ENCODE measurements at regions not wholly inside any gene's neighbourhood (a gene's known extent, or its start where the extent isn't known, plus 50 kb on each side); places are given as distances from the start of the nearest gene placed in this dataset.

DNA sequence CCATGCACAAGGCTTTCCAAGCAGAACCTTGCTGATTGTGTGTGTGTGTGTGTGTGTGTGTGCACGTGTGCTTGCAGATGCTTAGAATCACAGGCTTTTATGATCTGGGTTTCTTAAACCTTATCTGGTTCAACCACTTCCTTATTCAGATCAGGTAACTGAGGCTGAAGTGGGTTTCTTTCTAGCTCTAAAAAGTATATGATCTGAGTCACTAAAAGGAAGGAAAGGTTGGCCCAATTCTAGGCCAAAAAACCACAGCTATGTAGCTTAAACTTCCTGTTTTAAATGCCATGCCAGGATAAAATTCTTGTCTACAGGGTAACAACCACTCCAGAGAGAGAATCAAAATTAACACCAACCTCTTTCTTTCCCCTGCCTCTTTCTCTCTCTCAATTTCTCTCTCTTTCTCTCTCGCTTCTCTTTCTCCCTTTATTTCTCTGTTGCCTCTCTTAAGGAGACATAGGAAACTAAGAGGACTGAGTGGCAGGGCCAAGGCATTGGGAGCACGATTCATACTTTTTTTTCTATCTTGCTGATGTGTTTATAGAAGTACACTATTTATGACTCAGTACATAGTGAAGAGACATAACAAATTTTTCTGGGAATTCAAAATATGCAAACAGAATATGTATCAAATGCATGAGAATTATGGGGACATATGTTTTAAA lies 140.3 kb downstream of the TRIB2 start:
- FAIRE-seq = no peak
- peaks cover 0 to 10% of the 10 kb centered on the region in 2 donors for H3K9me3 ChIP-seq (ENCODE audit: control insufficient read depth in 2 of 2, insufficient read depth in 1 of 2, low read depth in 1 of 2, low read length in 1 of 2)
- peak in 1 of 2 donors; percentile 64 for DNase-seq
- H3K27ac ChIP-seq (ENCODE audit: low read depth in 1 of 3, low read length in 2 of 3) = no peak overlapping the region
- no peaks in the 10 kb centered on the region for H3K36me3 ChIP-seq (ENCODE audit: control insufficient read depth in 3 of 3, insufficient read depth in 2 of 3, low read depth in 1 of 3, low read length in 3 of 3)
- H3K27me3 ChIP-seq (ENCODE audit: control insufficient read depth in 3 of 3, insufficient read depth in 3 of 3, low read length in 3 of 3) = no peaks in the 10 kb centered on the region
- WGBS, 3 donors = 41 to 56% (median 45%) methylated on average over 3 of the region's 3 CpGs
- H3K4me3 ChIP-seq (ENCODE audit: low read depth in 1 of 3, low read length in 3 of 3) = no peak overlapping the region
- H3K4me1 ChIP-seq (ENCODE audit: control insufficient read depth in 3 of 3, insufficient read depth in 2 of 3, low read depth in 1 of 3, low read length in 2 of 3) = no peaks in the 10 kb centered on the region

DNA sequence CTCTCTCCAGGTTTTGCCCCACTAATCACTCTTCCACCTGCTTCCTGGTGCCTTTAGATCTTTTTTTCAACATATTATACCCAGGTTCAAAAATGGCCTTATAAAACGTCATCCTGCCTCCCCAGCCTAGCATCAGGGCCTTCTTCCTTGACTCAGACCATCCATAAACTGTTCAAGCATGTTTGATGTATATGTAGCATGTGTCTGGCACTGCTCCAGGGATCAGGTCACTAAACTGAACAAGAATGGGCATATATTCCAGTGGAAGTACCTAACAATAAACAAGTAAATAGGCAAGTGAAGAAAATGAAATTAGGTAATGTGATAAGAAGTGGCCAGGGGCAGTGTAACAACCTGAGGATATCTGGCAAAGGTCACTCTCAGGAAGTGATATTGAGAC lies 141.2 kb downstream of the TRIB2 start:
- FAIRE-seq = no peak
- Histone ChIP-seq H3K4me1 (ENCODE audit: control insufficient read depth in 3 of 3, insufficient read depth in 2 of 3, low read depth in 1 of 3, low read length in 2 of 3) (no peaks in the 10 kb centered on the region), H3K9me3 (ENCODE audit: control insufficient read depth in 2 of 2, insufficient read depth in 1 of 2, low read depth in 1 of 2, low read length in 1 of 2) (peaks cover 0 to 10% of the 10 kb centered on the region in 2 donors), H3K27me3 (ENCODE audit: control insufficient read depth in 3 of 3, insufficient read depth in 3 of 3, low read length in 3 of 3) (no peaks in the 10 kb centered on the region), H3K27ac (ENCODE audit: low read depth in 1 of 3, low read length in 2 of 3) (no peak overlapping the region), H3K4me3 (ENCODE audit: low read depth in 1 of 3, low read length in 3 of 3) (no peak overlapping the region), H3K36me3 (ENCODE audit: control insufficient read depth in 3 of 3, insufficient read depth in 2 of 3, low read depth in 1 of 3, low read length in 3 of 3) (no peaks in the 10 kb centered on the region)
- DNase-seq = no peak
- 22 to 58% (median 57%) methylated on average over 1 of the region's 1 CpG for WGBS, 3 donors

DNA sequence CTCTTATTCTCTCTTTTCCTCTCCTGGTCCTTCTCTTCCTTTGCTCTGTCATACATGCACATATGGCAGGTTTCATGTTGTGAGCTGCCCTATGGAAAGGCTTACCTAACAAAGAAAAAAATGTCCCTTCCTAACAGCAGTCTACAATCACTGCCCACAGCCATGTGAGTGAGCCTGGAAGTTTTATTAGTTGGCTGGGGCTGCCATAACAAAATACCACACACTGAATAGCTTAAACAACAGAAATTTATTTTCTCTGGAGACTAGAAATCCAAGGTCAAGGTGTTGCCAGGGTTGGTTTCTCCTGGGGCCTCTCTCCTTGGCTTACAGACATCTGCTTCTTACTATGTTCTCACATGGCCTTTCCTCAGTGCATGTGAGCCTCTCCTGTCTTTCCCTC lies 142.1 kb downstream of the TRIB2 start:
- Histone ChIP-seq H3K27me3 (ENCODE audit: control insufficient read depth in 3 of 3, insufficient read depth in 3 of 3, low read length in 3 of 3) (no peaks in the 10 kb centered on the region), H3K9me3 (ENCODE audit: control insufficient read depth in 2 of 2, insufficient read depth in 1 of 2, low read depth in 1 of 2, low read length in 1 of 2) (peaks cover 0 to 11% of the 10 kb centered on the region in 2 donors), H3K27ac (ENCODE audit: low read depth in 1 of 3, low read length in 2 of 3) (no peak overlapping the region), H3K36me3 (ENCODE audit: control insufficient read depth in 3 of 3, insufficient read depth in 2 of 3, low read depth in 1 of 3, low read length in 3 of 3) (no peaks in the 10 kb centered on the region), H3K4me1 (ENCODE audit: control insufficient read depth in 3 of 3, insufficient read depth in 2 of 3, low read depth in 1 of 3, low read length in 2 of 3) (no peaks in the 10 kb centered on the region), H3K4me3 (ENCODE audit: low read depth in 1 of 3, low read length in 3 of 3) (no peak overlapping the region)
- FAIRE-seq (no peak), DNase-seq (no peak)

DNA sequence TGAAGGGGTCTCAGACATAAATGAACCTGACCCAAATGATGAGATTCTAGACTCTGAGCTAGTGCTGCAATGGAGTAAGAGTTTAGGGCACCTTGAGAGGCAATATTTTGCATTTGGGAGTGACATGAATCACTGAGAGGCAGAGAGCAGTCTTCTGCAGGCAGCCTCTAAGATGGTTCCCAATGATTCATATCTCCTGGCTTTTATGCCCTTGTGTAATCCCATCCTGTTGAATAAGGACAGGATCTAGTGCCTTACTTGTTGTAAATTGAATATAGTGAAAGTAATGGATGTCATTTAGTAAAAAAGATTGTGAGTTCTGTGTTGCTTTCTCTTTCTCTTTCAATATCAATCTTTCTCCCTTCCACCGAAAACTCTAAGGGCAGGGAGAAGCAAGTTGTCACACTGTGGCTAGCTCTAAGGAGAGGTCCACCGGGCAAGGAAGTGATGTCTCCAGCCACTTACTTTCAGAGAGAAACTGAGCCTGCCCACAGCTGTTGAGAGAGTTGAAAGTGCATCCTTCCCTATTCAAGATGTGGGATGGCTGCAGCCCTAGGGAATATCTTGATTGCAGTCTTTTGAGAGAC lies 144.7 kb downstream of the TRIB2 start:
- Histone ChIP-seq H3K9me3 (ENCODE audit: control insufficient read depth in 2 of 2, insufficient read depth in 1 of 2, low read depth in 1 of 2, low read length in 1 of 2) (peaks cover 0 to 12% of the 10 kb centered on the region in 2 donors), H3K27me3 (ENCODE audit: control insufficient read depth in 3 of 3, insufficient read depth in 3 of 3, low read length in 3 of 3) (no peaks in the 10 kb centered on the region), H3K36me3 (ENCODE audit: control insufficient read depth in 3 of 3, insufficient read depth in 2 of 3, low read depth in 1 of 3, low read length in 3 of 3) (no peaks in the 10 kb centered on the region), H3K4me3 (ENCODE audit: low read depth in 1 of 3, low read length in 3 of 3) (no peak overlapping the region), H3K27ac (ENCODE audit: low read depth in 1 of 3, low read length in 2 of 3) (peak overlapping the region in 2 of 3 donors; percentile 24 to 41), H3K4me1 (ENCODE audit: control insufficient read depth in 3 of 3, insufficient read depth in 2 of 3, low read depth in 1 of 3, low read length in 2 of 3) (no peaks in the 10 kb centered on the region)
- WGBS, 3 donors = 31 to 55% (median 45%) methylated on average over 2 of the region's 2 CpGs
- FAIRE-seq (no peak), DNase-seq (peak in 1 of 2 donors; percentile 12)

DNA sequence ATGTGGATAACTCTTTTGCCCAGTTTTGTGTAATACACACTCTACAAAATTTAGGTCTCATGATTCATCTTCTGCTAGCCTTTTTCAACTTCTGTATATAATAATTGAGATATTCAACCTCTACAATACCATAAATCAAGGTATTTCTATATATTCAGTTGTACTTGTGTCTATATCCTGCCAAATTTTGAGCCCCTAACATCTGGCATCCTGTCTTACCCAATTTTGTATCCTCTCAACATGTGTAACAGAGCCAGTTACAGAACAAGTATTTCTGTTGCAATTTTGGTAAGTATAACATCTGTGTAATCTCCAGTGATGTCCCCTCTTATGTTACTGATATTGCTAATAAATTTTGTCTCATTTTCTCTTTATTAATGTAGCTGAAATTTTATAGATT lies 145.8 kb downstream of the TRIB2 start:
- Histone ChIP-seq H3K36me3 (ENCODE audit: control insufficient read depth in 3 of 3, insufficient read depth in 2 of 3, low read depth in 1 of 3, low read length in 3 of 3) (no peaks in the 10 kb centered on the region), H3K4me1 (ENCODE audit: control insufficient read depth in 3 of 3, insufficient read depth in 2 of 3, low read depth in 1 of 3, low read length in 2 of 3) (no peaks in the 10 kb centered on the region), H3K9me3 (ENCODE audit: control insufficient read depth in 2 of 2, insufficient read depth in 1 of 2, low read depth in 1 of 2, low read length in 1 of 2) (peaks cover 0 to 12% of the 10 kb centered on the region in 2 donors), H3K27me3 (ENCODE audit: control insufficient read depth in 3 of 3, insufficient read depth in 3 of 3, low read length in 3 of 3) (no peaks in the 10 kb centered on the region), H3K4me3 (ENCODE audit: low read depth in 1 of 3, low read length in 3 of 3) (no peak overlapping the region), H3K27ac (ENCODE audit: low read depth in 1 of 3, low read length in 2 of 3) (no peak overlapping the region)
- FAIRE-seq (no peak), DNase-seq (no peak)

DNA sequence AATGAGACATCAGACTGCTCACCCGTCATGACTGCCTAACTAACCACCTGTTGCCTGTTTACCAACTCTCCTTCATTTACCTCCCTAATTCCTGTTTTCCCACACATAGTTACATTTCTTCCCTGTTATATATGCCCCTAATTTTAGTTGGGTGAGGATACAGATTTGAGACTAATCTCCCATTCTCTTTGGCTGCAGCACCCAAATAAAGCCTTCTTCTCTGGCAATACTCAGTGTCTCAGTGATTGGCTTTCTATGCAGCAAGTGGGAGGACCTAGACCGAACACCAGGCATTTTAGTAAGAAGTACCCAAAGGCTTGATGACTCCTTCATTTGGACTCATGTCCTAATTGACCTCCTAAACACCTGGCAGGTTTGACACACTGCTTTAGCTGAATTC lies 147.2 kb downstream of the TRIB2 start:
- FAIRE-seq (no peak), DNase-seq (no peak)
- no peaks in the 10 kb centered on the region for H3K4me1 ChIP-seq (ENCODE audit: control insufficient read depth in 3 of 3, insufficient read depth in 2 of 3, low read depth in 1 of 3, low read length in 2 of 3)
- no peaks in the 10 kb centered on the region for H3K27me3 ChIP-seq (ENCODE audit: control insufficient read depth in 3 of 3, insufficient read depth in 3 of 3, low read length in 3 of 3)
- H3K4me3 ChIP-seq (ENCODE audit: low read depth in 1 of 3, low read length in 3 of 3) = no peak overlapping the region
- WGBS, 3 donors = 82 to 93% (median 84%) methylated on average over 2 of the region's 2 CpGs
- H3K27ac ChIP-seq (ENCODE audit: low read depth in 1 of 3, low read length in 2 of 3) = no peak overlapping the region
- H3K9me3 ChIP-seq (ENCODE audit: control insufficient read depth in 2 of 2, insufficient read depth in 1 of 2, low read depth in 1 of 2, low read length in 1 of 2) = peaks cover 0 to 12% of the 10 kb centered on the region in 2 donors
- no peaks in the 10 kb centered on the region for H3K36me3 ChIP-seq (ENCODE audit: control insufficient read depth in 3 of 3, insufficient read depth in 2 of 3, low read depth in 1 of 3, low read length in 3 of 3)

DNA sequence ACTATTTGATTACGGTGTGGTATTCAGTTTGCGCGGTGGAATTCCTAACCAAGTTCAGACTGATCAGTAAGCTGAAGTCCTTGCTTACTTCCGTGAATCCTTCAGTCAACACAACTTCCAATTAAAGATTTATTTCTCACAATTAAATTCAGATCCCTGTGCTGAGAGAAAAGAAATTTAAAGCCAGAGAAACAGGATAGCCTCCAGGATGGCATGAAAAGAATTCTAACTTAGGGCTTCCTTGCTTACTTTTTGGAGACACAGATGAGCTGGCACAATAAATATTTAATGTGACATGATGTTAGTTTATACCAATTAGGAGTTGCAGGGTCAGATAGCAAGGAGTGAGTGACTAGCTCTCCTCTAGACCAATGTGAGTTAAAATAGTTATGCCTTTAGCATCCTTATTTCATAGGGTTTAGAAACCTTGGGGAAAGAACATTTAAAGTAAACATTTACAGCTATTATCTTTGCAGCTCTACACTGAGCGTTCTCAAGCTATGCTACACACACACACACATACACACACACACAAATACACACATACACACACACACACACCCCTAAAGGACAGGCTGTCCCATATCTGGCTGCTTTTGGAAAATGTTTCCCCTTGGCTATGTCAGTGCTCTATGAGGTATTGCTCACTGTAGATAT lies 151.0 kb downstream of the TRIB2 start:
- WGBS, 3 donors = 76 to 84% (median 77%) methylated on average over 5 of the region's 5 CpGs
- FAIRE-seq = no peak
- Histone ChIP-seq H3K4me1 (ENCODE audit: control insufficient read depth in 3 of 3, insufficient read depth in 2 of 3, low read depth in 1 of 3, low read length in 2 of 3) (no peaks in the 10 kb centered on the region), H3K36me3 (ENCODE audit: control insufficient read depth in 3 of 3, insufficient read depth in 2 of 3, low read depth in 1 of 3, low read length in 3 of 3) (no peaks in the 10 kb centered on the region), H3K27me3 (ENCODE audit: control insufficient read depth in 3 of 3, insufficient read depth in 3 of 3, low read length in 3 of 3) (no peaks in the 10 kb centered on the region), H3K27ac (ENCODE audit: low read depth in 1 of 3, low read length in 2 of 3) (no peak overlapping the region), H3K4me3 (ENCODE audit: low read depth in 1 of 3, low read length in 3 of 3) (no peak overlapping the region), H3K9me3 (ENCODE audit: control insufficient read depth in 2 of 2, insufficient read depth in 1 of 2, low read depth in 1 of 2, low read length in 1 of 2) (peaks cover 0 to 5% of the 10 kb centered on the region in 2 donors)
- DNase-seq = no peak

DNA sequence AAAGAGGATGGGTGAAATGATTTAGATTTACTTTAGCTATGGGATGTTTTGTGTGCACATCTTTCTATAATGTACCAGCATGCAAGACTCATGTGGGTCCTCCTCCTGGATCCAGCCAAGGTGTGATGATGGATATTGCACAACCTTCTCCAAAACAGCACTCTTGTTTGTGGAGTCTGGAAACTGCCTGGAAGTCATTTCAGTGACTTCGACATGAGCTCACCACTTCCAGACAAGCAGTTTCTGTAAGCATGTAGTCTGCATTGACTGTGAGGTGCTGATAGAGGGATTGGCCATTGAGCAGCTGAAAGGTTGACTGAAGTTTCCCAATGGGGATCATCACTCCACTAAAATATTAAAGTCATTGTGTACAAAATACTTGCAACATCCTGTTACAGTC lies 154.0 kb downstream of the TRIB2 start:
- Histone ChIP-seq H3K27me3 (ENCODE audit: control insufficient read depth in 3 of 3, insufficient read depth in 3 of 3, low read length in 3 of 3) (no peaks in the 10 kb centered on the region), H3K27ac (ENCODE audit: low read depth in 1 of 3, low read length in 2 of 3) (no peak overlapping the region), H3K9me3 (ENCODE audit: control insufficient read depth in 2 of 2, insufficient read depth in 1 of 2, low read depth in 1 of 2, low read length in 1 of 2) (peaks cover 0 to 2% of the 10 kb centered on the region in 2 donors), H3K36me3 (ENCODE audit: control insufficient read depth in 3 of 3, insufficient read depth in 2 of 3, low read depth in 1 of 3, low read length in 3 of 3) (no peaks in the 10 kb centered on the region), H3K4me3 (ENCODE audit: low read depth in 1 of 3, low read length in 3 of 3) (no peak overlapping the region), H3K4me1 (ENCODE audit: control insufficient read depth in 3 of 3, insufficient read depth in 2 of 3, low read depth in 1 of 3, low read length in 2 of 3) (no peaks in the 10 kb centered on the region)
- DNase-seq (no peak), FAIRE-seq (no peak)
- 75 to 92% (median 89%) methylated on average over 1 of the region's 1 CpG for WGBS, 3 donors
